ENCODE measurements at regions not wholly inside any gene's neighbourhood (a gene's known extent, or its start where the extent isn't known, plus 50 kb on each side); places are given as distances from the start of the nearest gene placed in this dataset.

DNA sequence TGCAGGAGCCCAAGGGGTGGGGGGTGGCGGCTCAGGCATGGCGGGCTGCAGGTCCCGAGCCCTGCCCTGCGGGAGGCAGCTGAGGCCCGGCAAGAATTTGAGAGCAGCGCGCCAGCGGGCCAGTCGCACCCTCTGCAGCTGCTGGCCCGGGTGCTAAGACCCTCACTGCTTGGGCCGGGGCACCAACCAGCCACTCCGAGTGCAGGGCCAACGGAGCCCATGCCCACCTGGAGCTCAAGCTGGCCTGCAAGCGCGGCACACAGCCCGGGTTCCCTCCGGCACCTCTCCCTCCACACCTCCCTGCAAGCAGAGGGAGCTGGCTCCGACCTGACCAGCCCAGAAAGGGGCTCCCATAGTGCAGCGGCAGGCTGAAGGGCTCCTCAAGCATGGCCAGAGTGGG is 758.2 kb upstream of the INTU start:
- in situ Hi-C loops (cut with MboI; ENCODE audit: low sequenced_read_pairs in 4 of 4) (no loop called here), intact Hi-C loops (cut with DNase I; ENCODE audit: low total_unique reads) (no loop called here)
- Histone ChIP-seq H3K9me3 (no peaks in the 10 kb centered on the region), H3K27ac (no peak overlapping the region), H3K4me3 (no peak overlapping the region), H3K36me3 (no peaks in the 10 kb centered on the region), H3K27me3 (no peaks in the 10 kb centered on the region), H3K4me1 (no peaks in the 10 kb centered on the region)
- no peak for DNase-seq
- TF ChIP-seq POLR2A (IDR thresholded peaks at IDR 0.05) = no peak
- TF ChIP-seq, protein P1, sequence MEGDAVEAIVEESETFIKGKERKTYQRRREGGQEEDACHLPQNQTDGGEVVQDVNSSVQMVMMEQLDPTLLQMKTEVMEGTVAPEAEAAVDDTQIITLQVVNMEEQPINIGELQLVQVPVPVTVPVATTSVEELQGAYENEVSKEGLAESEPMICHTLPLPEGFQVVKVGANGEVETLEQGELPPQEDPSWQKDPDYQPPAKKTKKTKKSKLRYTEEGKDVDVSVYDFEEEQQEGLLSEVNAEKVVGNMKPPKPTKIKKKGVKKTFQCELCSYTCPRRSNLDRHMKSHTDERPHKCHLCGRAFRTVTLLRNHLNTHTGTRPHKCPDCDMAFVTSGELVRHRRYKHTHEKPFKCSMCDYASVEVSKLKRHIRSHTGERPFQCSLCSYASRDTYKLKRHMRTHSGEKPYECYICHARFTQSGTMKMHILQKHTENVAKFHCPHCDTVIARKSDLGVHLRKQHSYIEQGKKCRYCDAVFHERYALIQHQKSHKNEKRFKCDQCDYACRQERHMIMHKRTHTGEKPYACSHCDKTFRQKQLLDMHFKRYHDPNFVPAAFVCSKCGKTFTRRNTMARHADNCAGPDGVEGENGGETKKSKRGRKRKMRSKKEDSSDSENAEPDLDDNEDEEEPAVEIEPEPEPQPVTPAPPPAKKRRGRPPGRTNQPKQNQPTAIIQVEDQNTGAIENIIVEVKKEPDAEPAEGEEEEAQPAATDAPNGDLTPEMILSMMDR (IDR thresholded peaks at IDR 0.05 in 4 of 5, conservative IDR thresholded peaks at IDR 0.05 in 1 of 5) = no peak
- no peak for ATAC-seq

DNA sequence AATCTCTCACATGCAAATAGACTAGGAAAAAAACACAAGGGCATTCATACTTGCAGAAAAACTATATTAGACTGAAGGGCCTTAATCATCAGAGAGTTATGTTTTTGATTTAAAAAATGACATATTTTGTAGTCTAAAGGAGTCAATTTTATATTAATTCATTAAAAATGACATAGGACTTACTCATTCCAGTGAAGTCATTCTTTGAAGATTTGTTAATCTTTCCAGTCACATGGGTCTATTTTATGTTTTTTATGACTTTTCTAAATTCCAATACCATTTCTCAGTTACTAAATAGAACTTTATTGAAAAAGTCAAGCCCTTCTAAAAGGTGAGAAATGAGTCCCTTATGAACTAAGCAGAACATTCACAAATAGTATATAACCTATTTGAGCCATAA is 743.8 kb upstream of the INTU start:
- DNase-seq (no peak), ATAC-seq (no peak)
- no peak for TF ChIP-seq POLR2A (IDR thresholded peaks at IDR 0.05)
- TF ChIP-seq, protein P1 (IDR thresholded peaks at IDR 0.05 in 4 of 5, conservative IDR thresholded peaks at IDR 0.05 in 1 of 5) = no peak

DNA sequence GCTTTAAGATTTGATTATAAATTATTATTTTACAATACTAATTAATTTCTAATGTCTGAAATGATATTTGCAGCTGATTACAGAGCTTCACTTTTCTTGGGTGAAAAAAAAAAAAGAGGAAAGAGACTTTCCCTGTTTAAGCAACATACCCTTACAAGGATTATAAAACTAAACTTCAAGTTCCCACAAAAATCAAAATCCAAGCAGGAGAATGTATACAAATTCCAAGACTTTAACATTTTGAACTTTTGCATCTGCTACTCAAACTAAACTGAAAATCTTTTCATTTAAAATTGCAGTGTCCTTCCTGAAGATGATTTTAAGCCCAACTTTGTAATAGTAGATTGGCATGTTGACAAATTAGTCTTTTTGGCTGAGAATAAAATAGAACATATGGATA is 742.4 kb upstream of the INTU start:
- no peaks in the 10 kb centered on the region for H3K36me3 ChIP-seq
- no peaks in the 10 kb centered on the region for H3K27me3 ChIP-seq
- ATAC-seq (no peak), DNase-seq (no peak)
- H3K27ac ChIP-seq = no peak overlapping the region
- intact Hi-C loops (cut with DNase I; ENCODE audit: low total_unique reads) = no loop called here
- H3K4me1 ChIP-seq = no peaks in the 10 kb centered on the region
- TF ChIP-seq POLR2A (IDR thresholded peaks at IDR 0.05) = no peak
- TF ChIP-seq, protein P1 (IDR thresholded peaks at IDR 0.05 in 4 of 5, conservative IDR thresholded peaks at IDR 0.05 in 1 of 5) = no peak
- no peak overlapping the region for H3K4me3 ChIP-seq
- H3K9me3 ChIP-seq = peaks cover 0 to 5% (median 0%) of the 10 kb centered on the region in 3 donors
- in situ Hi-C loops (cut with MboI; ENCODE audit: low sequenced_read_pairs in 4 of 4) = no loop called here

More for the DNA sequence above, 743.8 kb upstream of the INTU start:
- H3K4me1 ChIP-seq = no peaks in the 10 kb centered on the region
- intact Hi-C loops (cut with DNase I; ENCODE audit: low total_unique reads) = no loop called here
- no peaks in the 10 kb centered on the region for H3K27me3 ChIP-seq
- no peaks in the 10 kb centered on the region for H3K36me3 ChIP-seq
- no peak overlapping the region for H3K4me3 ChIP-seq
- in situ Hi-C loops (cut with MboI; ENCODE audit: low sequenced_read_pairs in 4 of 4) = no loop called here
- no peak overlapping the region for H3K27ac ChIP-seq
- H3K9me3 ChIP-seq = peaks cover 0 to 5% (median 0%) of the 10 kb centered on the region in 3 donors

DNA sequence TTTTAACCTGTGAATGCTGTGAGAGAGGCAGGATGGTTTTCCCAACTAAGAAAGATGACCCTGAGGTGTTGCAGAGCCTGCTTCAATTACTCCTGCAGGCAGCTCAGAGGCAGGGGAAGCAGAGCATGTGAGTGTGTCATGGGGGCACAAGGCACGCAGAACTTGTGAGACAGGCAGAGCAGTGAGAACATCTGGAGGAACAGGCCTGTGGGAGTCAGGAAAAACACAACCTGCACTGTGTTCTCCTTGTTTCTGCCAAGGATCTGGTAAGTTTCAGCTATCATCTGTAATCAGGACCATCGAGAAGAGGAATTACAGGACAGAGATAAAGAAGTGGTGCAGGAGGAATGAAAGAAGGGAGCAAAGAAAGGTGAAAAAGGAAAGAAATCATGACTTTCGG is 741.8 kb upstream of the INTU start:
- ATAC-seq (no peak), DNase-seq (no peak)
- Histone ChIP-seq H3K4me1 (no peaks in the 10 kb centered on the region), H3K36me3 (no peaks in the 10 kb centered on the region), H3K27me3 (no peaks in the 10 kb centered on the region), H3K9me3 (peaks cover 0 to 5% (median 0%) of the 10 kb centered on the region in 3 donors), H3K27ac (no peak overlapping the region), H3K4me3 (no peak overlapping the region)
- TF ChIP-seq POLR2A (IDR thresholded peaks at IDR 0.05) = no peak
- TF ChIP-seq, protein P1 (IDR thresholded peaks at IDR 0.05 in 4 of 5, conservative IDR thresholded peaks at IDR 0.05 in 1 of 5) = no peak
- in situ Hi-C loops (cut with MboI; ENCODE audit: low sequenced_read_pairs in 4 of 4) (no loop called here), intact Hi-C loops (cut with DNase I; ENCODE audit: low total_unique reads) (no loop called here)

DNA sequence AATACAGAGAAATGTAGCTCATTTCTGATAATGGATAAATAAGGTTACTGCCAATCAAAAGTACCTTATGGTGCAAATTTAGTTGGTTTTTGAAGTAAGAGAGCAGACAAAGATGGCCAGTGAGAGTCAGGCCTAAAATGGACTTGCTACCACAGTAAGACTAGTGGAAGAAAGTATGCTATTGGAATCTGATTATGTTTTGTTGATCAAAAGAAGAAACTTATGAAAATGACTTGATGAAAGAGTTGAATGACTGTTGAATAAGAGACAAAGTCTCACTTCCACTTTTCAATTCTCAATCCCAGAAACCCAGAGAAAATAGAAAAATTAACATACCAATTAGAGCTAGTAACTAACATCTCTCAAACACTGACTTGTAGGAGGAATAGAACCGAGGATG is 737.8 kb upstream of the INTU start:
- in situ Hi-C loops (cut with MboI; ENCODE audit: low sequenced_read_pairs in 4 of 4) (no loop called here), intact Hi-C loops (cut with DNase I; ENCODE audit: low total_unique reads) (no loop called here)
- Histone ChIP-seq H3K27me3 (no peaks in the 10 kb centered on the region), H3K36me3 (no peaks in the 10 kb centered on the region), H3K4me3 (no peak overlapping the region), H3K9me3 (peaks cover 0 to 5% (median 0%) of the 10 kb centered on the region in 3 donors), H3K4me1 (no peaks in the 10 kb centered on the region), H3K27ac (no peak overlapping the region)
- no peak for TF ChIP-seq POLR2A (IDR thresholded peaks at IDR 0.05)
- TF ChIP-seq, protein P1 (IDR thresholded peaks at IDR 0.05 in 4 of 5, conservative IDR thresholded peaks at IDR 0.05 in 1 of 5) = no peak
- ATAC-seq = no peak
- no peak for DNase-seq
